ENCODE measurements at regions not wholly inside any gene's neighbourhood (a gene's known extent, or its start where the extent isn't known, plus 50 kb on each side); places are given as distances from the start of the nearest gene placed in this dataset.

DNA sequence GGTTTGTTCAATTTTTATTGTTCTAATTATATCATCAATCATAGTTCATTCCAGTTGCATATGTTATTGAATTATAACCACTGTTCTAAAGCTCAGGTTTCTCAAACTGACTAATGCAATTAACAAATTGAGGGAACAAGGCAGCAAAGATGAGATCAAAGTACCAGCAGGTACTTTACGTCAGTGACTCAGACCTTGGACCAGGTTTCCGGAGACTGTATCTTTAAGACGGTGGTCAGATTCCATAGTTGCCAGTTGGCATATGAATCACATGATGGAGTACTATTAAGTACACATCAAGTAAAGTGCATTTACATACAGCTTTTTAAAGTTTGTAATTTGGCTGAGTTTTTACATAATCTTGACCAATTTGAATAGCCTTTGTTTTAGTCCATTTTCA, 583.6 kb upstream of the ROBO2 start:
- intact Hi-C loops (cut with DNase I; ENCODE audit: low total_unique reads), result no loop called here
- no peak for DNase-seq (ENCODE audit: low spot score in 2 of 2)
- WGBS, 2 donors, result 77 to 87% methylated on average over 3 of the region's 3 CpGs
- H3K4me3 ChIP-seq (ENCODE audit: low read depth, poor library complexity, severe bottlenecking), result no peak overlapping the region
- no peak for TF ChIP-seq POLR2A (IDR thresholded peaks at IDR 0.05)
- TF ChIP-seq, protein P1, sequence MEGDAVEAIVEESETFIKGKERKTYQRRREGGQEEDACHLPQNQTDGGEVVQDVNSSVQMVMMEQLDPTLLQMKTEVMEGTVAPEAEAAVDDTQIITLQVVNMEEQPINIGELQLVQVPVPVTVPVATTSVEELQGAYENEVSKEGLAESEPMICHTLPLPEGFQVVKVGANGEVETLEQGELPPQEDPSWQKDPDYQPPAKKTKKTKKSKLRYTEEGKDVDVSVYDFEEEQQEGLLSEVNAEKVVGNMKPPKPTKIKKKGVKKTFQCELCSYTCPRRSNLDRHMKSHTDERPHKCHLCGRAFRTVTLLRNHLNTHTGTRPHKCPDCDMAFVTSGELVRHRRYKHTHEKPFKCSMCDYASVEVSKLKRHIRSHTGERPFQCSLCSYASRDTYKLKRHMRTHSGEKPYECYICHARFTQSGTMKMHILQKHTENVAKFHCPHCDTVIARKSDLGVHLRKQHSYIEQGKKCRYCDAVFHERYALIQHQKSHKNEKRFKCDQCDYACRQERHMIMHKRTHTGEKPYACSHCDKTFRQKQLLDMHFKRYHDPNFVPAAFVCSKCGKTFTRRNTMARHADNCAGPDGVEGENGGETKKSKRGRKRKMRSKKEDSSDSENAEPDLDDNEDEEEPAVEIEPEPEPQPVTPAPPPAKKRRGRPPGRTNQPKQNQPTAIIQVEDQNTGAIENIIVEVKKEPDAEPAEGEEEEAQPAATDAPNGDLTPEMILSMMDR (IDR thresholded peaks at IDR 0.05), result no peak

DNA sequence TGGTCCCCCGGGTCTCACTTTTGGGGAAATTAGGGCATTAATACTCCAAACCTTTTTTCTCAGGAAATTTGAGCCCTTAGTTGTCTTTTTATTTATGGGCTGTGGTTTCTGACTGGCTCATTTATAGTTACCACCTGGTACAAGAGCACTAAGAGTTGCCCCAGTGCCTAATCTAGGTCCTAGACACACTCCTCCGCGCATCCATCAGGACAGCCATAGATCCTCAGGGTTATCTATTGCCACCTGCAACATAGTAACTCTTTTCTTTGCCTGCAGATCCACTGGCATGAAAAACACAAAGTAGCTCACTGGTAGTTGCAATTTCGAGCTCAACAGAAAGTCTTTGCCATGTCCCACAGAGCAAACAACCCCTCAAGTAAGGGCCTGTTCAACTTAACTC, 576.4 kb upstream of the ROBO2 start:
- intact Hi-C loops (cut with DNase I; ENCODE audit: low total_unique reads), result no loop called here
- H3K4me3 ChIP-seq (ENCODE audit: low read depth, poor library complexity, severe bottlenecking), result no peak overlapping the region
- no peak for TF ChIP-seq POLR2A (IDR thresholded peaks at IDR 0.05)
- TF ChIP-seq, protein P1 (IDR thresholded peaks at IDR 0.05), result no peak
- no peak for DNase-seq (ENCODE audit: low spot score in 2 of 2)
- WGBS, 2 donors, result 85 to 89% methylated on average over 4 of the region's 4 CpGs

DNA sequence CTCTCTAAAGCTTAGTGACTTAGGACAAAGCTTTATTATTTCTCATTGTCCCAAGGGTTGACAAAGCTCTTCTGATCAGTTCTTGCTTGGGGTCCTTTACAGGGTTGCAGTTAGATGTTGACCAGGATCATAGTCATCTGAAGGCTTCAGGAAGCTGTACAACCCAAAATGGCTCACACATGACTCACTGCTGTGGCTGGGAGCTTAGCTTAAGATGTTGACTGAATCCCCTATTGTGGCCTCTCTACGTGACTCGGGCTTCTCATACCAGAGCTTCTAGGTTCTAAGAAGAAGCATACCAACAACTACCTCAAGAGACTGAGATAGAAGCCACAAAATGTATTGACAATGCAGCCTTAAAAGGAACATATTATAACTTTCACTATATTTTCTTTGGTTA, 569.6 kb upstream of the ROBO2 start:
- TF ChIP-seq, protein P1 (IDR thresholded peaks at IDR 0.05), result no peak
- TF ChIP-seq POLR2A (IDR thresholded peaks at IDR 0.05), result no peak
- WGBS, 2 donors, result 86 to 90% methylated on average over 2 of the region's 2 CpGs
- intact Hi-C loops (cut with DNase I; ENCODE audit: low total_unique reads), result no loop called here
- no peak overlapping the region for H3K4me3 ChIP-seq (ENCODE audit: low read depth, poor library complexity, severe bottlenecking)
- DNase-seq (ENCODE audit: low spot score in 2 of 2), result no peak

DNA sequence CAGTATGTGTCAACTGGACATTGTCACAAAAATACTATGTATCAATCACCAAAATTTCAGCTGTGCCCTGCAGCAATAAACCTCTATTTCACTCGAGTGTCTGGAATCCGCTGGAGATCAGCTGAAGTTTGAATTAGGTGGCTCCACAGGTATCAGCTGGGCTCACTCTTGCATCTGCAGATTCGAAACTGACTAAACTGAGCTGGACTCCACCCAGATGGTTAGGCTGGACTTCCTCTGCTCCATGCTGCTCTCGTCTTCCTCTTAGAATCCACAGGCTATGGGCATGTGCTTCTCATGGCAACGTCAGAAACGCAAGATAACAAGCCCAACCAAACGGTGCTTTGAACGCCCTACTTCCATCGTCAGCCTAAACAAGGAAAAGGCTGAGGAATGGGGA, 565.3 kb upstream of the ROBO2 start:
- intact Hi-C loops (cut with DNase I; ENCODE audit: low total_unique reads), result no loop called here
- H3K4me3 ChIP-seq (ENCODE audit: low read depth, poor library complexity, severe bottlenecking), result no peak overlapping the region
- TF ChIP-seq, protein P1 (IDR thresholded peaks at IDR 0.05), result no peak
- no peak for TF ChIP-seq POLR2A (IDR thresholded peaks at IDR 0.05)
- 83 to 89% methylated on average over 9 of the region's 9 CpGs for WGBS, 2 donors
- DNase-seq (ENCODE audit: low spot score in 2 of 2), result no peak

DNA sequence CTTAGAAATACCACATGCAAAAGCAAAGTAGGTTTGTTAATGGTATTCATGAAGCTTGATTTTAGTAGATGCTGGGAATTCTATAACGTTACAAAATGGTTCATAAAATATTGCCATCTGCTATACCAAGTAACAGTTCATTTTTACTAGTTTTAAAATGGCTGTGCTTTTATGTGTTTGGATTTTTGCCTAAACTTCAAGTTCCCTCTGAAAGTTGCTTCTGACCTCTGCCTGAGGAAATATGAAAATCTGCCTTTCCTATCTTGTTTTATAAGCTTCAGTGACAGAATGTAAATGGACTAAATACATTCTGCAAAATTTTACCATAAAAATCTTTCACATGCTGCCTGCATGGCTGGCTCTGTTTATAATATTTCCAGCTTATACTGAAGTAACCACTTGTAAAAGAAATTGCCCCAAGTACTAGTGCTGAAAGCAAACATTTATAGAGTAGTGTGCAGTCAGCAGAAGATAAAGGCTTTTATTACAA, 560.7 kb upstream of the ROBO2 start:
- DNase-seq (ENCODE audit: low spot score in 2 of 2), result no peak
- no peak overlapping the region for H3K4me3 ChIP-seq (ENCODE audit: low read depth, poor library complexity, severe bottlenecking)
- 46 to 47% methylated on average over 1 of the region's 1 CpG for WGBS, 2 donors
- intact Hi-C loops (cut with DNase I; ENCODE audit: low total_unique reads), result no loop called here
- no peak for TF ChIP-seq POLR2A (IDR thresholded peaks at IDR 0.05)
- TF ChIP-seq, protein P1 (IDR thresholded peaks at IDR 0.05), result no peak

DNA sequence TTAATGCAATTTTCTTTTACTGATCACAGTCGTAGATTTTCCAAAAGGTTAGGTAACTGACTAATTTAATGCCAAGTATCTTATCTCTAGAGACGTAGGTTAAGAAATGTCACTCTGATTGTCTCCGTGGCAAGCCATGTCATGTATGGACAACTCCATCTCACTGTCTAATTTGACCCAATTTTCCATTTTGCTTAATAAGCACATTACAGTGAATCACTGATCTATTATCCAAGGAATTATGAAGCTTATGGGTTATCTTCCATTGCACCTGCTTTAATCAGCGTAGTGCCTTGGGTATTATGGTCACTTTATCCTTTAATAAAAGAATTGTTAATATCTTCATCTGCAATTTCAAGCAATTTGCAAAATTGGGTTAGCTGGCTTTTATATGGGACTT, 557.4 kb upstream of the ROBO2 start:
- 48 to 61% methylated on average over 4 of the region's 4 CpGs for WGBS, 2 donors
- intact Hi-C loops (cut with DNase I; ENCODE audit: low total_unique reads), result no loop called here
- DNase-seq (ENCODE audit: low spot score in 2 of 2), result no peak
- H3K4me3 ChIP-seq (ENCODE audit: low read depth, poor library complexity, severe bottlenecking), result no peak overlapping the region
- TF ChIP-seq, protein P1 (IDR thresholded peaks at IDR 0.05), result no peak
- no peak for TF ChIP-seq POLR2A (IDR thresholded peaks at IDR 0.05)

Measured in lower leg skin (tissue), 4 donors.